ENCODE measurements at regions not wholly inside any gene's neighbourhood (a gene's known extent, or its start where the extent isn't known, plus 50 kb on each side); places are given as distances from the start of the nearest gene placed in this dataset.

DNA sequence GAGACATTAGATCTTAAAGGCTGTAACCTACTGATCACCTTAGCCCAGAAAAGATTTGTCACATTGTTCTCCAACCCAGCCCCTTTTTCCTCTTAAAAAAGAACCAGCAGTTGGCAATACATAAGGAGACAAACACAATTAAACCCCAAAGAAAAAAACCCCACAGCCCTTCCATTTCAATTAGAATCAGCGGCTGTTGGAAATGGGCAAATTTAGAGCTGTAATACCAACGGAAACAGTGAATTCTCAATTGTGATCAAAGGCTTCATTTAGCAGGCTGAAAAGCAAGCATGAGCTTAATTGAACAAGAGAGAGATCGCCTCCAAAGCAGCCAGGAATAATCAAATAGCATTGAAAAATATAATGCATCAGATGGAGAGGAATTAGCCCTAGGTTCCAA is 153.6 kb downstream of the FAM114A2 start:
- intact Hi-C loops (cut with micrococcal nuclease; ENCODE audit: unreplicated experiment) = no loop called here
- Histone ChIP-seq H3K27ac (ENCODE audit: extremely low read length, insufficient read depth, low read length) (no peak overlapping the region), H2AFZ (ENCODE audit: low read length) (no peak overlapping the region), H3K4me3 (replicated peaks in 1 of 3; ENCODE audit: insufficient read depth in 1 of 3, low read depth in 2 of 3, low read length in 3 of 3) (no peak overlapping the region), H3K4me1 (ENCODE audit: insufficient read depth, low read length) (no peaks in the 10 kb centered on the region), H3K27me3 (ENCODE audit: control insufficient read depth in 1 of 2, insufficient read depth in 2 of 2, low read length in 2 of 2) (peaks cover 0 to 6% of the 10 kb centered on the region in 2 experiments; a peak in 1 of 5 replicates), H3K36me3 (replicated peaks in 1 of 2; ENCODE audit: control insufficient read depth in 1 of 2, insufficient read depth in 2 of 2, low read length in 2 of 2) (no peaks in the 10 kb centered on the region), H3K9me3 (ENCODE audit: low read length) (no peaks in the 10 kb centered on the region), H4K20me1 (ENCODE audit: insufficient read depth, low read length) (no peaks in the 10 kb centered on the region), H3K79me2 (ENCODE audit: insufficient read depth, low read length) (no peaks in the 10 kb centered on the region), H3K4me2 (ENCODE audit: low read depth, low read length) (no peak overlapping the region), H3K9ac (ENCODE audit: insufficient read depth, low read depth, low read length) (no peak overlapping the region)
- TF ChIP-seq ZBTB7B (CRISPR knock-in tag; IDR thresholded peaks at IDR 0.05) (no peak), NR2C2 (CRISPR knock-in tag; IDR thresholded peaks at IDR 0.05; ENCODE audit: borderline replicate concordance) (no peak), ZNF124 (CRISPR knock-in tag; IDR thresholded peaks at IDR 0.05) (no peak), ADNP (CRISPR knock-in tag; IDR thresholded peaks at IDR 0.05) (no peak), CEBPG (CRISPR knock-in tag; IDR thresholded peaks at IDR 0.05) (no peak), KDM1A (CRISPR knock-in tag; IDR thresholded peaks at IDR 0.05) (no peak)
- TF ChIP-seq, protein P1, sequence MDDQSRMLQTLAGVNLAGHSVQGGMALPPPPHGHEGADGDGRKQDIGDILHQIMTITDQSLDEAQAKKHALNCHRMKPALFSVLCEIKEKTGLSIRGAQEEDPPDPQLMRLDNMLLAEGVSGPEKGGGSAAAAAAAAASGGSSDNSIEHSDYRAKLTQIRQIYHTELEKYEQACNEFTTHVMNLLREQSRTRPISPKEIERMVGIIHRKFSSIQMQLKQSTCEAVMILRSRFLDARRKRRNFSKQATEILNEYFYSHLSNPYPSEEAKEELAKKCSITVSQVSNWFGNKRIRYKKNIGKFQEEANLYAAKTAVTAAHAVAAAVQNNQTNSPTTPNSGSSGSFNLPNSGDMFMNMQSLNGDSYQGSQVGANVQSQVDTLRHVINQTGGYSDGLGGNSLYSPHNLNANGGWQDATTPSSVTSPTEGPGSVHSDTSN (CRISPR knock-in tag; IDR thresholded peaks at IDR 0.05; ENCODE audit: borderline replicate concordance) = no peak
- DNase-seq (ENCODE audit: low spot score) (no peak), FAIRE-seq (no peak), ATAC-seq (no peak)
- ChIA-PET POLR2A (no interaction called here), CTCF (ENCODE audit: low intra/inter-chr PET ratio, low total read pairs) (no interaction called here)
- in situ Hi-C loops (cut with HindIII; ENCODE audit: extremely low pct_ligation_motif_present, low pct_unique_long_range_greater_than_20kb) = no loop called here
- BruUV-seq (replicated peaks) = no TSS peak
- 0% methylated on average over 3 of the region's 3 CpGs for WGBS (ENCODE audit: low lambda C conversion rate)

DNA sequence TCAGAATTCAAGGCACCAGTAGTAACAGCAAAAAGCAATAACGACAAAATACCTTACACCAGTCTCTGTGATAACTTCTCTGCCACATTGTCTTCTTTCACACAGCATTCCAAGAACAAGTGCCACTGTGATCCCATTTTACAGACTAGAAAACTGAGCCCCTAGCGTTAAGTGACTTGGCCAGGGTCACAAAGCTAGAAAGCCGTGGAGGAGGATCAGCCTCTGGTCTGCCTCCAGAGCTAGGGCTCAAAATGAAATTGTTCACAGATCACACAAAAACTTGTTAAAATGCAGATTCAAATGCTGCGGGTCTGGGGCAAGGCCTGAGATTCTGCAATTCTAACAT is 154.1 kb downstream of the FAM114A2 start:
- H3K4me3 ChIP-seq (replicated peaks in 1 of 3; ENCODE audit: insufficient read depth in 1 of 3, low read depth in 2 of 3, low read length in 3 of 3) = no peak overlapping the region
- BruUV-seq (replicated peaks) = no TSS peak
- no peaks in the 10 kb centered on the region for H3K9me3 ChIP-seq (ENCODE audit: low read length)
- 26% methylated on average over 4 of the region's 4 CpGs for WGBS (ENCODE audit: low lambda C conversion rate)
- no peak overlapping the region for H3K27ac ChIP-seq (ENCODE audit: extremely low read length, insufficient read depth, low read length)
- H3K4me1 ChIP-seq (ENCODE audit: insufficient read depth, low read length) = no peaks in the 10 kb centered on the region
- ChIA-PET POLR2A (no interaction called here), CTCF (ENCODE audit: low intra/inter-chr PET ratio, low total read pairs) (no interaction called here)
- DNase-seq (ENCODE audit: low spot score) (no peak), FAIRE-seq (no peak), ATAC-seq (no peak)
- intact Hi-C loops (cut with micrococcal nuclease; ENCODE audit: unreplicated experiment) = no loop called here
- no peaks in the 10 kb centered on the region for H3K36me3 ChIP-seq (replicated peaks in 1 of 2; ENCODE audit: control insufficient read depth in 1 of 2, insufficient read depth in 2 of 2, low read length in 2 of 2)
- TF ChIP-seq, protein P2, sequence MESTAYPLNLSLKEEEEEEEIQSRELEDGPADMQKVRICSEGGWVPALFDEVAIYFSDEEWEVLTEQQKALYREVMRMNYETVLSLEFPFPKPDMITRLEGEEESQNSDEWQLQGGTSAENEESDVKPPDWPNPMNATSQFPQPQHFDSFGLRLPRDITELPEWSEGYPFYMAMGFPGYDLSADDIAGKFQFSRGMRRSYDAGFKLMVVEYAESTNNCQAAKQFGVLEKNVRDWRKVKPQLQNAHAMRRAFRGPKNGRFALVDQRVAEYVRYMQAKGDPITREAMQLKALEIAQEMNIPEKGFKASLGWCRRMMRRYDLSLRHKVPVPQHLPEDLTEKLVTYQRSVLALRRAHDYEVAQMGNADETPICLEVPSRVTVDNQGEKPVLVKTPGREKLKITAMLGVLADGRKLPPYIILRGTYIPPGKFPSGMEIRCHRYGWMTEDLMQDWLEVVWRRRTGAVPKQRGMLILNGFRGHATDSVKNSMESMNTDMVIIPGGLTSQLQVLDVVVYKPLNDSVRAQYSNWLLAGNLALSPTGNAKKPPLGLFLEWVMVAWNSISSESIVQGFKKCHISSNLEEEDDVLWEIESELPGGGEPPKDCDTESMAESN (CRISPR knock-in tag; conservative IDR thresholded peaks at IDR 0.05) = no peak
- TF ChIP-seq ZNF607 (CRISPR knock-in tag; IDR thresholded peaks at IDR 0.05; ENCODE audit: borderline replicate concordance) = no peak
- TF ChIP-seq ZNF629 (CRISPR knock-in tag; conservative IDR thresholded peaks at IDR 0.05) = peak; percentile 67
- no peak for TF ChIP-seq NONO (IDR thresholded peaks at IDR 0.05)
- TF ChIP-seq NONO (CRISPR knock-in tag; conservative IDR thresholded peaks at IDR 0.05) = no peak
- TF ChIP-seq ZNF235 (CRISPR knock-in tag; IDR thresholded peaks at IDR 0.05; ENCODE audit: borderline replicate concordance) = no peak
- TF ChIP-seq GLI4 (CRISPR knock-in tag; IDR thresholded peaks at IDR 0.05; ENCODE audit: borderline replicate concordance) = no peak
- no peak for TF ChIP-seq BRD4 (CRISPR knock-in tag; IDR thresholded peaks at IDR 0.05)
- H3K4me2 ChIP-seq (ENCODE audit: low read depth, low read length) = no peak overlapping the region
- no peak overlapping the region for H3K9ac ChIP-seq (ENCODE audit: insufficient read depth, low read depth, low read length)
- H3K79me2 ChIP-seq (ENCODE audit: insufficient read depth, low read length) = no peaks in the 10 kb centered on the region
- peaks cover 0 to 6% of the 10 kb centered on the region in 2 experiments; a peak in 1 of 5 replicates for H3K27me3 ChIP-seq (ENCODE audit: control insufficient read depth in 1 of 2, insufficient read depth in 2 of 2, low read length in 2 of 2)
- in situ Hi-C loops (cut with HindIII; ENCODE audit: extremely low pct_ligation_motif_present, low pct_unique_long_range_greater_than_20kb) = no loop called here
- no peaks in the 10 kb centered on the region for H4K20me1 ChIP-seq (ENCODE audit: insufficient read depth, low read length)
- no peak overlapping the region for H2AFZ ChIP-seq (ENCODE audit: low read length)
